AG08395 (cell line): ENCODE measurements at regions not wholly inside any gene's neighbourhood (a gene's known extent, or its start where the extent isn't known, plus 50 kb on each side); places are given as distances from the start of the nearest gene placed in this dataset.

Experiments
- DNase-seq: peaks from one replicate; pipeline ENCODE4 v3.0.0; 2012; ENCODE audit warnings: mixed read lengths, low spot score

DNA sequence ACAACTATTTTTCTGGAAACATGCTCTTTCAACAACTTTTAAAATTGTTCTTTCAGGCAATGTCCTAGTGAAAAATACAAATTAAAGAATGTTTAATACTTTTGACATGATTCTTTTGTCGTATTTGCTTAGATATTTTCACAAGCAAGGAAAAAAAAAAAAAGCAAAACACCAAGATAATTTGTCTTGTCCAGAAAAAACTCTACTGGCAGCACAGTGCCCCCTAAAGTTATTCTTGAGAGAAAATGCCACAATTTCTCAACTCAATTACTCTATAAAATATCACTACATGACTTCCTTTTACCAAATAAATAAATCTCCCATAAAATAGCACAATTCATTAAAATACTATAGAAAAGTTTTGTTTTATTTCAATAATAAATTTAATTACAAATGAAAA is 652.5 kb upstream of the EPHA7 start:
- no peak for DNase-seq

DNA sequence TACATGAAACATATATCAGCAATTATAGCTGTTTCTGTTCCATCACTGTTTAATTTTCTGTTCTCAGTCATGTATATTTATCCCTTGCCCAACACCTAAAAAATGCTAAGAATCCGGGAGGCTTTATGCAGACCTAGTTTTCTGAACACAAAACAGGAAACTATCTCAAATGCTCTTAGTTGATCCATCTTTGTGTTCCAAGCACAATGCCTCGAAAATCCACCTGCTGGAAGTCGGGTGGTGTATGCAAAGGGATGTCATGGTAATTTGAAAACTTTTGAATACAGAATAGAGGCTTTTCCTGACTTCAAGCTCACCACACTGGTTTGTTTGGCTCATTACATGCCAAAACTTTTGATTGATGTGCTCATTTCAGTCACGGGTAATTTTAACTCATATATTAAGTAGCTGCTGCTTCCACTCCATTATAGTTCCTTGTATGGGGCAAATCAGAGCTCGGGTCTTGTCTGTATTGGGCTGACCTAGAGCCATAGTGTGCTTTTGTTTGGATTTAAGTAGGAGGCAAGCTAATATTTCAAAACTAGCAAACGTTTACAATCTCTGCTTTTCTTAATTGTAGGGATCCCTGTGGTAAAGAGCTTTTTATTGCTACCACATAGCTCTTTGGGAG is 646.5 kb upstream of the EPHA7 start:
- no peak for DNase-seq

DNA sequence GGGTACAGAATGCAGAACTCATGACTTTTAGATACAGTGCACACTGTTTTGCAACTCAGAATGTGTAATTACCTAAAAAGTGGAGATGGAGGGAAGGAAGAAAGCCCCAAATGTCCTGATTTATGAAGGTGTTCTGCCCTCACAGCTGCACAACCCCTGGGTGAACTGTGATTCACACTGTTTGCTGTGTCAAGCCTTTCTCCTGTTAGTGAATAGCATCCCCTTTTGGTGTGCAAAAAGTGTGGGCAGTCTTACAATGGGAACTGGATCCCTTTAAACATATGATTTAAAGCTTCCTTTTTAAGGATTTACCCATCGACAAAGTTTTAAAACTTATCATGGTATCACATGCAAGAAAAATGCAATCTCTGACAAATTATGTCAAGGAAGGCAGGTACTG is 633.4 kb upstream of the EPHA7 start:
- DNase-seq, result no peak

DNA sequence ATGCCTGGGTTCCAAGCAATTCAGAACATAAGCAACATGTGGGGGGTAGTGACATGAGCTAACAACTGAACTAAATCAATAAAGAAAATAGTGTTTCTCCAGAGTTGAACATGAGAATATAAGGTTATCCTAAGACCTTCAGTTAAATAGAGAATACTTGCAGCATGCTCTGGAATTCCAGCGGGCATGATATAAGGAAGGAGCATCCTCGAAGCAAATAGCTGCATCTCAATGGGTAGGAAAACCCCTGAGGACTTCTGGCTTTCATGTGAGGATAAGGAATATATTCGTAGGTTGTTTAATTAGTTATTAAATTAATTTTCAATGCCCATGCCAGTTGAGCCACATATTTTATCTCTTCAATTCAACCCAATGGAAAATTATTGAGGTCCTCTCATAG is 631.2 kb upstream of the EPHA7 start:
- no peak for DNase-seq

DNA sequence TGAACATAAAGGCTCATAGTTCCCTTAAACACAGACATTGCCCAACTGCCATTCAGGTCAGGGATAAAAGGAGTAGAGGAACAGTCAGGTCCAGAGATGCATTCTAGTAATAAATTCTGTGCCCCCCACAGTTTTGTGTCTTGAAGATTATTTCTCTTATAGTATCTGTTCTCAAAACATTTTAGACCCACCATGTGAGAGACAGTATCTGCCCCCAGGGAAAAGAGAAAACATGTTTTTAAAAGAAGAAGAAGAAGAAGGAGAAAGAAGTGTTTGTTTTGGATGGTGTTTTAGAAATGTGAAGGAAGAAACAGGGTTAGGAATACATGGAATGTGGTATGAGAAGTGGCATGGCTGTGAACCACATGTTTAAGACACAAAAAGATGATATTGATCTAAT is 629.6 kb upstream of the EPHA7 start:
- no peak for DNase-seq

DNA sequence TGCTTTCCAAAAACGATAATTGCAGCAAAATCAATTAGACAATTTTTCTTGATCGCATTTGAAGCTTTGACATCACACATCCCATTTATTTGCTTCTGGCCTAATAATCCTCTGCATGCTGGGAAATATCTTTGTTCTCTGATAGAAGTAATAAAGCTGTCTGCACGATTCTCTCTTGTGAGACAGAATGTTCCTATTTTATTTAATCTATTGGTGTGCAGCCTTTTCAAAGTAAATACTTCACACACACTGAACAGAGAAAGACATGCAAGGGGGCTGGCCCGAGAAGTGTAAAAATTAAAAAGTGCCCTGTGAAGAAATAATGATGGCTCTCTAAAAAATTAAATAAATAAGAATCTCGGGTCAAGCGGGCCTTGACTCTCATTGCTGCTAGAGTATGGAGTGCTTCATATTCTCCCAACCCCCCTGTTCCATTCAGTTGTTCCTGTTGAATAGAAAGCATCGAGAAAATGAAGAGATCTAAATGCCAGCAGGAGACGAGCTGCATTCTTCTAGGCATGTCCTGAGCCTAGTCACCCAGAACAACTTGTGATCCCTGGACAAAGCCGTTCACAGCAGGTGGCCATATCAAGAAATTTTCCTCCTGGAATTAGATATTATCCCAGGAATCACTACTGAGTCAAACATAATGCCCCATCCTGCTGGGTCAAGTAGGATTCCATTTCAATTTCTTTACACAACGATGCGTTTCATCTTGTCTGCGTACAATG is 625.9 kb upstream of the EPHA7 start:
- no peak for DNase-seq

DNA sequence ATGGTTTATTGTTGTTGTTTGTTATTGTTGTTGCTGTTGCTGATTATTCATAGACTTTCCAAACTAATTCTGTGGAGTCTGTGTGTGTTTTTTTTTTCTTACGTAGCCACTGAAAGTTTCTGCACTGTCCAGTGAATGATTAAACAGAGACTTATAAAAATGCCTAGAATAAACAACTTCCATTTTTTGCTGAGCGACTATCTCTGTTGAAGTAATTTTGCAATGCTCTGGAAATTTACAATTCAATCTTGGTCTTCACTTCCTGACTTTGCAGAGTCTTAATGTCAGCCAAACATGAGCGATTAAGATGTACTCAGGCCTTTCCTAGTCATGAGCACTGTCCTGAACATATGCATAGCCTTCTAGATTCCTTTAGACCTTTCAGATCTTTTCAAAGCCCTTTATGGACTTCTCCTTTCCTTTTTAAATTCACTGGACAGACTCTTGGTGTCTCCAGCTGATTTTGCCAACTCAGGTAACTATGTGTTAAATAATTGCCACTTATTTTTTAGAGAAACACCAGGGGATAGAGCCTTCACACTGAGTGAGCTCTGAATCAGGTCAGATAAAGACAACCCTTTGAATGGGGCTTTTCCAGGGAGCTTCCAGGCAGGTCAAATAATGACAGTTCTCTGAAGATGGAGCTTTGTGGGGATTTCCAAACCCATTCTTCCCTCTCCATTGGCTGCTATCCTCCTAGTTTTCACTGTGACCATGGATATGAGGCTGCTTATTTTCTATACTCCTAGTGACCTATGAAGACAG is 622.8 kb upstream of the EPHA7 start:
- no peak for DNase-seq

DNA sequence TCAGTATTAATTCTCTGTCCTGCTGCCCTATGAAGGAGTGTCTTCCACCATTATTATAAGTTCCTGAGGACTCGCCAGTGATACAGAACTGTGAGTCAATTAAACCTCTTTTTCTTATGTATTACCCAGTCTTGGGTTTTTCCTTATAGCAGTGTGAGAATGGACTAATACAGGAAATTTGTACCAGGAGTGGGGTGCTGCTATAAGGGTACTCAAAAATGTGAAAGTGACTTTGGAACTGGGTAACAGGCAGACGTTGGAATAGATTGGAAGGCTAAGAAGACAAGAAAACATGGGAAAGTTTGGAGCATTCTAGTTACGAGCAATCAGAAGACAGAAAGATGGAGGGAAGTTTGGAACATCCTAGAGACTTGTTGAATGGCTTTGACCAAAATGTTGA is 616.7 kb upstream of the EPHA7 start:
- DNase-seq, result no peak

DNA sequence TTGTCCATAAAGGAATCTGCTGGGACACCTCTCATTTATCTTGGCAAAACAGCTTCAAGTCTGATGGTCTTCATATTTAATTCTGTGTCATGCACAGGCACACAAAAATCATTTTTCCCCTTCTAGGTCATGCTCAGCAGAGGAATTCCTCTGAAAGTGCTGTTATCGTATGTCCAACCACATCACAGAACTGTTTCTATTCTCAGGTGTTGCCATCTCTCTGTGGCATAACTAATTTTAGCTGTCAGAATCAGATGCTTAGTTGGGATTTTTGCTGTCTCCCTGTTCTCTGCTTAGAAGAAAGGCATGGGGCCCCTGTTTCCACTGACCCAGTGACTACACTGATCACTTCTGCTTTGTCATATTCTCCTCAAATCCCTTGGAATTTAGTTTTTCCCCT is 608.0 kb upstream of the EPHA7 start:
- DNase-seq, result no peak

DNA sequence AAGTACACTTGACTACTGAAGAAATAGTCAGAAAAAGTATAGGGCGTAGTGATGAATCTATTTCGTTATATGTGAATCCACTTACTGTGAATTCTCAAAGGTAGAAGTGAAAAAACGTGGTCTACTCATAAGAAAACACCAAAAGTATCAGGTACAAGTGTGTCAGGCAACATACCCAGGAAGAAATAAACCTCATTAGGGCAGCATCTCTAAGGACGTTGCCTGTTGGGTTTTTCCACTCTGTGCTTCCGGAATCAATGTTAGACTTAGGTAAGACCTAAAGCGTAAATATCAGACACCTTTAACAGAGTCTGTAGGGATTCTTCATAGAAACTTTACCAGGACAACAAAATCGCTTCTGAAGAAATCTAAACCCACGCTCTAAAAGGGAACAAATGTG is 607.2 kb upstream of the EPHA7 start:
- no peak for DNase-seq

DNA sequence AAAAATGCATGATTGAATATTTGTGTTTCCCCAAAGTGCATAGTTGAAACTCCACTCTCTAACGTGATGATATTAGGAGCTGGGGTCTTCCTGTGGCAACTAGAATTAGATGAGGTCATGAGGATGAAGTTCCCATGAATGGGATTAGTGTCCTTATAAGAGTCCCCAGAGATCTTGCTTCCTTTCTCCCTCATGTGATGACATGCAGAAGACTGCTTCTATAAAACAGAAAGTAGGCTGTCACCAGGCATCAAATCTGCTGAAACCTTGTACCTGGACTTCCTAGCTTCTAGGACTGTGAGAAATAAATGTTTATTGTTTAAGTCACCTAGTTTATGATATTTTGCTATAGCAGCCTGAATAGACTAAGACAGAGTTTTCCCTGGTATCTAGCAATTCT is 586.5 kb upstream of the EPHA7 start:
- no peak for DNase-seq

DNA sequence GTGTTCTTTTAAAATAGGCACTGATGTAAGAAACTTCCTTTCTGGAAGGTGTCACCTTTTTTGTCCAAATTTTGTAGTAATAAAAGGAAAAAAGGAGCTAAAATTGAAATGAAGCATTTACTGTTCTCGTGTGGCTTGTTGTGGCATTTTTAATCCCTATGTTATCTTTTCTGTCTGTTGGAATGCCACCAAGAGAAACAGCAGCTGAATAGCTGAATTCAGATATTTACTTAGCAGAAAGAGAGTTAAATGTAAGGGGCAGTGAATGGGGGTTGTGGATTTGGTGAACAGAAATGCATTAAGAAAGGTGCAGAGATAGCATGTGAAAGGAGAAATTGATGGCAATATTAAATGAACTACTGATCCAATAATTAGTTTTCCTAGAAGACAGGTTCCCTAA is 573.6 kb upstream of the EPHA7 start:
- DNase-seq, result no peak

DNA sequence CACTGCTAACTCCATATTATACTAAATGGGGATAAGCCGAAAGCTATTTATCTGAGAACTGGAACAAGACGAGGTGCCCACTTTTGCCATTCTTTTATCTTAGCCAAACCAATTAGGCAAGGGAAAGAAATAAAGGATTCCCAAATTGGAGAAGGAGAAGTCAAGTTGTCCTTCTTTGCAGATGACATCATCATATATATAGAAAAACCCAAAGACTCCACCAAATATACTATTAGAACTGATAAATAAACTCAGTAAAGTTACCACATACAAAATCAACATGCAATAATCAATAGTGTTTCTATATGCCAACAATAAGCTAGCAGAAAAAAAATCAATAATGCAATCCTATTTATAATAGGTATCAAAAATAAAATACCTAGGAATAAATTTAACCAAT is 570.3 kb upstream of the EPHA7 start:
- no peak for DNase-seq

DNA sequence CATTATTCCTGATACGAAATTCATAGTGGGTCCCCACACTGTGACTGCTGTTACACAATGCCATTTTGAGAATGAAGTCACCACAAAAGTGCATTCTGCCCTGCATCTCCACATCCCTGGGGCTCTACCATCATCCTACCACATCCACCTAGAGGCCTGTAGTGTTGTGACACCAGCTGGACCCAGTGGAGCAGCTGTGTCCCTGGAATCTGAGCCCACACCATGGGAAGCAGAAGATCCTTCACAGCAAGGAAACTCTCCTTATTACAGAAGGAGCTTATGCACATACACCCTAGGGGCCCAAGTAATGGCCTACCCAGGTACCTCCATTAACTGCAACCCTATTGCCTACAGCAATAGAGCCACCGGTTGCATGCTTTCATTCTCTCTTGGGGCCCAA is 566.6 kb upstream of the EPHA7 start:
- no peak for DNase-seq

DNA sequence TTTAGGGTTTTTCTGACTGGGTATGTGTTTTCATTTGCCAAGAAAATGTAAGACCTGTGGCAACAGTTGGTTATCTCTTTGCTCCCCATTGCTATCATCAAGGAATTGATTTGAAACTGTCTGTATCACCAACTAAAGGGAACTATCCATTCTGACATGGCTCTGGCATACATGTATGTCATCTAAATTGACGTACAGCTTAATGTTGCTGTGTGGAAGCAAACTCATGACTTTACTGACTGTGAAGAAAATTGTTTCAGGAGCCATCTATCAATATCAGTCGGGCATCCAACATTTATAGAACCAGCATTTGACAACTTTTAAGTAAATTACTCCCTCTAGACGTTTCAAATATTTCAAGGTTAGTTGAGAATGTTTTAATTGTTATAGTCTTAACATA is 555.8 kb upstream of the EPHA7 start:
- DNase-seq, result no peak

DNA sequence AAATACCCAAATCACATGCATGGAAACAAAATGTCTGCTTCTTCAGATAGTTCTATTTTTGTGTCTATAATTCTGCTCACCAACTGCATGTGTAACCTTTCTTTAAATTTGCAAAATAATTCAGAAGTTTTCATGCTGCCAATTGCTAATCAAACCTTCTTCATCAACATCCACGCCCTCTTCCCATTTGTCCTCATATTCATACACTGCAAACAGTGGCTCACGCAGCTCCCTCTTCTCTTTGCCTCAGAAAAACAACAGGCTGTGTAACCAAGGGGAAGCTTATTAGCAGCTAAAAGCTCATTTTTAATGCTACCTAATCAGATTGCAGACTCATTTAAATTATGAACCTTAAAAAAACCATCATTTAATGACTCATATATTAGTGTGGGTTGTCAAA is 555.0 kb upstream of the EPHA7 start:
- no peak for DNase-seq

DNA sequence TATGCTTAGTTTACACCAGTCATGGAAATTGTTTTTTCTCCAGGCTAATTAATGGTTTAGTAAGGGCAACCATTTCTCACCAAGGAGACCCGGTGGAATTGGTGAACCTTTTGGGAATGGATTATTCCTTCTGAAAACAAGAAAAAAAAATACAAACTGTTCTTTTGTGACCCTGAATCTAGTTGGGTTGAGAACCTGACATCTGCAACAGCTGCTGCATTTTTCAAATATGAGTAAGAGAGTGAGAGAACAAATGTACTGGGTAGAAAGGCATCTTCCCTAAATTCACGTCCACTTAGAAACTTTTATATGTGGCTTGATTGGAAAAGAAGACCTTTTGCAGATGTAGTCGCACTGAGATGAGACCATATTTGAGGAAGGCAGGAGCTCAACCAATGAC is 553.4 kb upstream of the EPHA7 start:
- no peak for DNase-seq

DNA sequence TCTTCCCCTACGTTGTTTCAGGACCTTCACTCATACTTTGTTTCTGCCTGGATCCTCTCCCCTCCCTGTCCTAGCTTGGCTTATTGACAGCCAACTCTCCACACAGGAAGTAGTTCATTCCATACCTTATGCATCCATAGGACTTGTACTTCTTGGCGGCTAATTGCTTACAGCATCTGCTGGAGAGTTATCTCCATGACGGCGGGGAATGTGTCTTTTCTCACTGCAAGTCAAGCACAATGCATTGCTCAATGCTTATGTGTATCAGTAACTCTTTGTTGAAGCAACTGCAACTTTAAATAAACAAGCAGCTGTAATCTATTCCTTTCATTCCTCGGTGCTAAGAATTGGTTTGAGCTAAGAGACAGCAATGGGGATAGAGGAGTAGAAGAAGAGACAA is 551.3 kb upstream of the EPHA7 start:
- DNase-seq, result no peak

DNA sequence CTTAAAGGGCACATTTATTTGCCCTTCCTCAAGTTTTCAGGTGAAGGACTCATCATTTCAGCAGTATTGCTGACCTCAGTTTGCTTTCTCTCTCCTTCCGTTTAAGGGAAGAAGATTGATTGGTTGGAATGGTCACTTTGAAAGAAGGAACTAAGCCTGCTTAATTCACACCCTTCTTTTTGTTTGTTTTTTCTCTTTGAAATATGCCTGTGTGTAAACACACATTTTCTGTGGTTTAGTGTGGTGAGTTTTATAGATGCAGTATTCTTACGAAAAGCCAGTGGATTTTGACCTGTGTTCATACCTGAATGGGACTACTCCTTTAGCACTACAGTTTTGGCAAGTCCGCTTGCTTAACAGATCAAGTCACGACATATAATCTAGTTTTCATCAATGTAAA is 548.8 kb upstream of the EPHA7 start:
- DNase-seq, result no peak

DNA sequence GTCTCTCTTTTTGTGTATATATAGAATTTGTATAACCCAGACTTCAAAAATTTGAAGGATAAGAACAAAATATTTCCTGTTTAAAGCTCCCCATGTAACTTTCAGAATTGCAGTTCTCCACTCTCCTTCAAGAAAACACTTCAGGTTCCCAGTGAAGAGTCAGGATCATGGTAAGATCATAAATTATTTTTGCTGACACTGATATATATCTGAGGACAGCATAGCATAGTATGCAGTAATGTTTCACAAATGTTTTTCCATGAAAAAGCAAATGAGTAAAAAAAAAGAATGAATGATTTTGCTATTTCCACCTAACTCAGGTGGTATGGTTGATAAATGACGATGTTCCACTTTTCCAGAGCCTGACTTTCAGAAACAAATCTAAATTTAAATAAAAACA is 545.6 kb upstream of the EPHA7 start:
- DNase-seq, result no peak

DNA sequence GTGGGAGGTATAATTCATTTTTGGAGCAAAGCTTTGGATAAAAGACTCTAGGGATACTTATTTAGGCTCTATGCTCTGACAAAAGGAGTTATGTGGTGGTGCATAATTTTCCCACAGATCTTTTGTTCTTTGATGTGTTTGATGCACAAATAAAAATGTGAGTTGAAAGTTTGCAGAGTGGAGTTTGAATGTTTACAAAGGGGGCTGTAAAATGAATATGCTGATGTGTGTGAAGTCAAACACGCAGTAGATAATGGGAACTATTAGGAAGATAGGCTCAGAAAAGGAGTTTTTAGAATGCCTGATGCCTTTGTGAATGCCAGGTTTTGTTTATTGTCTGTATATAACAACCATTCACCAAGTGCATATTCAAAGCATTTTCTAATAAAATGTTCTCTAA is 545.0 kb upstream of the EPHA7 start:
- DNase-seq, result no peak

DNA sequence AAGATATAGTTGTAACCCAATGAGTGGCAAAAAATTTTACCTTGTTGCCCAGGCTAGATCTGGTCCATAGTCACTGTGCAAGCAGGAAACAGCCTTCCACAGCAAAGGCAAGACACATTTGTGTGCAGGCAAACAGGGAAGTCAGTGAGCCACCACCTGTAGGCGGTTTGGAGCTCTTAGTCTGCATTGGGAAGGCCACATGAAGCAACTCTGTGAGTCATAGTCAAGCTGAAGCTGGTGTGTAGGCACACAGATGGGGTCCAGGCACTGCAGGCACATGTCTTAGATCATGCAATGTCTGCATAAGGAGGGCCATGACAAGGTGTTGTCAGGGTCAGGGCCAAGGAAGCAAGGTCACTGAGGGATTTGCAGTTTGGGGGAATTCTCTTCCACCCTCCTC is 543.2 kb upstream of the EPHA7 start:
- no peak for DNase-seq

DNA sequence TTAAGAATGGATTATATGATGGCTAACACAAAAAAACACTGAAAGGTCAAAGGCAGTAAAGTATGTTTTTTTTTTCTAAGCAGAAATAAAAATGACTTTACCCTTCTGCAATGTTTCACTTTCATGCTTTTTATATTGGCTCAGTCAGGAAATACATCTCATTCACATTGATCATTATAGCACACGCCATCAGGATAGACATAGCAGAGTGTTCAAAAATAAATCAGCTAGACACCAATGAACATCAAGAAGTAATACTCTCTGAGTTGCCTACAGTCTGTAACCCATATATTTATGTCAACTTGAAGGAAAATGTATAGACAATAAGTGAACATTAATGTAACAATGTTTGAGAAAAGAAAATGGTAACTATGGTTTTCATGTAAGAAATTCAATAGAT is 535.2 kb upstream of the EPHA7 start:
- no peak for DNase-seq

DNA sequence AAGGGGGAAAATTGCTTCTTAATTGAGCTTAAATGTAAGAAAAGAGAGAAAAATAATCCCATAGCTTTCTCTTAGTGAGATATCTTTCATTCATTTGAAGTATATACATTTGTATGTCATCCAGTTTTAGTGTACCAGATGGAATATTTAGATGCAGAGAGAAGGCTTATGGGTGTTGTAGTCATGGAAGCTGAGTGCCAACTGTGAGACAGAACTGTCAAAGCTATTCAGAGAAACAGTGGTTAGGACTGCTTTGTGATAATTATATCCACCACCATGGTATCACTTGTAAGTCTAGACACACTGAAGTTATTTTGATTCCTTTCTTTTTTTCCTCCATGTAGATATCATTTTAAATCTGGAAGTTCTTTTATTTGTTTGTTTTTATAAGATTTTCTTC is 524.3 kb upstream of the EPHA7 start:
- DNase-seq, result no peak
